ENCODE measurements at regions not wholly inside any gene's neighbourhood (a gene's known extent, or its start where the extent isn't known, plus 50 kb on each side); places are given as distances from the start of the nearest gene placed in this dataset.

DNA sequence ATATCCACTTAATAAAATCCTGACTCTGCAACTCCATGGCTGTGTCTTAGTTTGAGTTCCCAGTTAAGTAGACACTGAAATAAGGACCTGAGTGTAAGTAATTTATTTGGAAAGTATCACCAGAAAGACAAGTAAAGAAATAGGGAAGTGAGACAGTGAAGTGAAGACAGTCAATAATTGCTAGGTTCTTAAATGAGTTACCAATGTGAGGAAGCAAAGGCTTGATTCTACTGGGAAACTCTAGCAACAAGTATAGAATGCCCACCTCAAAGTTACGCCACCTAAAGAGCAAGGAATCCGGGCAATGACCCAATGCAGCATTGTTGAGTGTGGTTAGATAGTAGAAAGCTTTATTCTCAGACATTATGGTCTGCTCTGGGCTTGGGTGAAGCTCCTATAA is 383.9 kb downstream of the TLR4 start:
- no peak for DNase-seq

DNA sequence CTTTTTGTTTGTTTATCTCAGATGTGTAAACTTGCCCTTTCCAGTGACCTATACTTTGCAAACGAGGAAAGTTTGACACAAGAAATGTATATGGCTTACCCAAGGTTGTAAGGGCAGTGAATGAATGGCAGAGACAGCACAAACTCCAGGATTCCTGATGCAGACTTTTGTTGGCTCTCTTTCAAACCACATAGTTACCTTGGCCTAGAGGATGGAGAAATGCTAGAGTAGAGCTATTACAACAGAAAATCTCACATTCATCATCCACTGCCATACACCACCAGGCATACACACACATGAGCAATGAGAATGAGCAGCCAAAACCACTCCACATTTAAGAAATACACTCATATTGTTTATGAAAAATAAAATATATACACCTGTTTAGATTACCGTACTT is 387.0 kb downstream of the TLR4 start:
- DNase-seq, result no peak

DNA sequence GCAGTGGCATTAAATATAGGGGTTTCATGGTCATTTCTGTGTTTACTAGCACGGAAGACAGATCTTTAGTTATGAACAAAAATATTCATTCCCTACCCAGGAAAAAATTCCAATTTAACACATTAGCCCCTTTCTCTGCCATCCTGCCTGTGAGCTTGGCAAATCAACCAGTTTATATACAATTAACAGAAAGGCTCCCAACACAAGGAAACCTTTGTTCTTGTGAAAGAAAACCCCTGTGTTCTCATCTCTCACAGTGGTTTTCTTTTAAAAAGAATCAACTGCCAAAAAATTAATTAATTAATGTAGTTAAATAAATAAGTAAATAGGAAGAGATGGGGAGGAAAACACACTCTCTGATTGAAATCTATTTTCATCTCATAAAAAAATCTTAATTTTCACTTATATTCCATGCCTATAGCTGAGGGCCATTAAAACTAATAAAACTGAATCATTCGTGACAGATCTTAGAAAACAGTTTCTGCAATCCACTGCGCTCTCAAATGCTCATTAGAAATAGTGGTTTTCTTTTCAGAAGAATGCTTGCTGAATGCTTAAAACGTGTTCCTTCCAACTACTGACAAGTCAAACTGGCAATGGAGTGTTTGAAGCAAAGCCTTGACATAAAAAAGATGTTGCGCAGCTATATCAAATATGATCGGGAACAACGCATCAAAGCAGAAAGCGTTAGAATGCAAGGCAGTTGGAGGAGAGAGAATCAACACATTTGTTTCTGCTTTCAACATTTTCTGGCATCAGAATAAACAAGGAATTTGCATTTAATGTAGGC is 387.7 kb downstream of the TLR4 start:
- DNase-seq, result no peak

DNA sequence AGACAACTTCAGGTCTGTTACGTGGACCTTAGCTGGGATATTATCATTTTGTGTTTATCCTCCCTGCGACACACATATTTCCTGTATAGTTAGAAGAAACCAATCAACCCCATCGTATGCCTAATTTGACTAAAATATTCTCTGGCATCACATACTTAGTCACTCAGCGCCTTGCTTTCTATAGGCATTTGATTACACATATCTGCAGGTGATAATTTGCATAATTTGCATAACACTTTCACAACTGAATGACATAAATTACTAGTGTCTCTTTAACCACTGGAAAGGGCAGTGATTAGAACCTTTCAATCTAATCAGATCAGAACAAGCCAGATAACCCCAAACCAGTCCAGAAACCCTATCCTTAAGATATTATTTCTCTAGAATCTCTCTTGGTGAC is 390.2 kb downstream of the TLR4 start:
- no peak for DNase-seq

DNA sequence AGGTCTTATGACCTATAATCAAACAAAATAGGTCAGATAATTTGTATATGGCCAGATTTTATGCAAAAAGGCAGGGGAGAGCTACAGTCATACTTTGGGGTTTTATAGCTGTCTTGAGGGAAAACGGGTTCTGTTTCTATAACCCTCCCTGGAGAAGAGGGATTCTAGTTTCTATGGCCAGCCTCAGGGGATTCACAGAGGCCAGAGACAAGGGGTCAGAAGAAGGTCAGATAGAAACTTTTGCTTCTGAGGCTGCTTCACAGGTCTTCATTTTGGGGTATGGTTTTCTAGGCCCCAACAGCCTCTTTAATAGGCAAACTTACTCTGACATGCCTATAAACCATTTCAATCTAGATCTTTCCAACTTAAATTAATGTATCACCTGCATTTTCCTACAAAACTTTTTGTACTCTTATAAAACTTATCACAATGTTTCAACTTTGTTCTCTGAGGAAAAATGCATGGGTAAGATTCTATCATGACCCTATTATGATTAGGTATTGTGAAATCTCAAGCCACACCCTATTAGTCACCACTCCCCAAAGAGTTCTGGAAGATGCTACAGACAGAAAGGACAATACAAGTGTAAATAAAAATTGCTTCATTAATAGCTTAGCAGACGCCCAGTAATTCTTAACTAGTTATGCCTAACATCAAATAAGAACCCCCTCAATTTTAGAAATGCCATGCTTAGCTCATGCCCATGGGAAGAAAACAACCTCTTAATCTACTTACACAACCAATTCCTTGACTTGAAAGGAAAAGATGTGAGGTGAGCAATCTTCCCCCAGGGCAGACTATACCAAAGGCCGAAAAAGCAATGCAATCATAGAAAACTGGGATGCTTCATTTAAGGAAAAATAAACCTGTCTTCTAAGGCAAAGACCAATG is 396.6 kb downstream of the TLR4 start:
- DNase-seq, result no peak

DNA sequence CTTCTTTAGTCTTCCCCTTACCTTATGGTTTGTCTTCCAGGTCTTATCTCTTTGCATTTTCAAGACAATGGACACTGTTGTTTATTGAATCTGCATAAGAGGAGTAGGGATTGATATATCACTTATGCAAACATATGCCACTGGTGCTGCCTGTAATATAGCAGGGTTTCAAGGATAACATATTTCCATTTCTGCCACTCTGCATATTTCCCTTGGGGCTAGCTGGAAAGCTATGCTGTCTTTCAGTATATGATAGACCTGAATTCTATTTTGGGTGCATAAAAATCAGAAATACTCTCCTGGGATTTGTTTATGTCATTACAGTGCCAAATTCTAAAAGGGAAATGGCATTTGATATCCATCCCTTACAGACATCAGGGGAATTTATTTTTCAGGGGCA is 400.2 kb downstream of the TLR4 start:
- DNase-seq, result no peak

DNA sequence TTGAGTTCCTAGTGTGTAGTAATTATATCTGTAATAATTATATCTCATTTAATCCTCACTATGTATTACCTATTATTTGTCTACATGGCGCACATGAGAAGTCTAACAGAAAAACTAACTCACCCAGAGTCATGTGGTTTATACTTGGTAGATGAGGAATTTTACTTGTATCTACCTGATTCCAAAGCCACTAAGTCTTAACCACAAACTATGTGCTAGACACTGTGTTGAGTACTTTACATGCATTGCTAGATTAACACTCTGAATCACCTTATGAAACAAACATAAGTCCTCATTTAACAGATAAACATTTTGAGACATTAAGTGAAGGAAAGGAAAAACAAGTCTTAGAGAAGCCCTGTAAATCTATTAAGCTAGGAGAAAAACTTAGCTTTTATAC is 404.8 kb downstream of the TLR4 start:
- no peak for DNase-seq

DNA sequence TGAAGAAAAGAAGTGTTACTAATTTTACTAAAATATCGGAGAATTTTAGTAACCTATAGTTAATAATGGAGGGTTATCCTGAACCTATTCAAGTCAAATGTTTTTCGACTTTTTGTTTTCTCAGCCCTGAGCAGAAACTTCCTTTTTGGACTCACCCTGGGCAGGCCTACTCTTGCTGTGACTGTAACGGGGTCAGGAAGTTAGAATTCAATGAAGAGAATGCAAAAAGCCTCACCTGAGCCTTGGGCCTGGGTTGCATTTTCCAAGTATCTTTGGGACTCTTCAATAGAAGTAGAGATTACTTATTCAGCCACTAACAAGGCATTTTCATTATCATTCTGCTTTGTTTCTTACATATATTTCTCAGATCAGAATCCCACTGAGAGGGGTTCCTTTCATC is 405.3 kb downstream of the TLR4 start:
- no peak for DNase-seq

DNA sequence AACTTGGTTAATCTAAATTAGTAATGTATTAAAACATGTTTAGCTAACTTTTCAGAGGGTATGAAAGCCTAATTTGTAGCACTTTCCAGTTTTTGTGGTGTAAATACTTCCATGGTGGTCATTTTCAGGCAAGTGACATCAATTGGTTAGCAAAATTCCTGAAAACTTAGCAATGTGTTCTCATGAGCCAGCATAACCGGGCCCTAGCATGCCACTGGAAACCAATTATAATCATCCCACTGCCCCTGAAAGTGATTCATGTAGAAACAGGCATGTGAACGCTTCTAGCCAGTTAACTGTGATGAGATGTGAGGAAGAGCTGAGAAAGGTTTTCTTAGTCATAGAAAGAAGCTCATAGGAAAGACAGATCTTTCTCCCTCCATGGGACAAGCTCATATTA is 417.2 kb downstream of the TLR4 start:
- no peak for DNase-seq

DNA sequence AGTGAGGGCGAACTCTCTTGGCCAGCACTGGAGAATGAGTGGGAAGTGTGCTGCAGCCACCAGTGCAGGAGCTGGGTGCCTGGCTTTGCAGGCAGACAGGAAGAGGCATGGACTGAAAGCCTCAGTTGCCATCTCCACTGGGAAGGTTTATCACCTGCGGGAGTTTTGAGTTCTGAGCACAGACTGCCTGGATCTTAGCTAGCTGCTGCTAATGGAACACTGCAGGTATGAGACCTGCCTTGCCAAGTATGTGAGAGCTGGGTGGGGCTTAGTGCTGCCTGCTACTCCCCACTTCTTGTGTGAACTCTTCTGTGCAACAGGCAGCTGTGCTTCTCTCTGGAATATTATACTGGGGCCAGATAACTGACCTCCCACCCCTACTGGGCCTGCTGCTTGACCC is 424.1 kb downstream of the TLR4 start:
- no peak for DNase-seq

DNA sequence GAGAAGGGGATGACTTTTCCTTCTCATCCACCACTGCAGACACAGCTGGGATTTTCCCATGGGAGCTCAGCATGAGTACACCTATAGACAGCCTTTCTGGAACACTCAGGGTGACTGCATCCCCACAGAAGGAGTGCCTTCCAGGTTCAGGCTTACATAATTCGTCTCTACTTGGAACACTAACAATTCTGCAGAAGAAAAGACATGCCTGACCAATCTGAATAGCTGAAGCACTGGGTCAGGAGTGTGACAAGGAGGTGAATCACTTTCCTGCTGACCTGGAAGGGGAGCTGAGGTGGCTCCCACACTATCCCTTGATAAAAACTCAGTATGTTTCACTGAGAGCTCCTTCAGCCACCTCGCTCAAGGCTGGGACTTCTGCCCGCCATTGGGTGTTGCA is 425.3 kb downstream of the TLR4 start:
- no peak for DNase-seq

DNA sequence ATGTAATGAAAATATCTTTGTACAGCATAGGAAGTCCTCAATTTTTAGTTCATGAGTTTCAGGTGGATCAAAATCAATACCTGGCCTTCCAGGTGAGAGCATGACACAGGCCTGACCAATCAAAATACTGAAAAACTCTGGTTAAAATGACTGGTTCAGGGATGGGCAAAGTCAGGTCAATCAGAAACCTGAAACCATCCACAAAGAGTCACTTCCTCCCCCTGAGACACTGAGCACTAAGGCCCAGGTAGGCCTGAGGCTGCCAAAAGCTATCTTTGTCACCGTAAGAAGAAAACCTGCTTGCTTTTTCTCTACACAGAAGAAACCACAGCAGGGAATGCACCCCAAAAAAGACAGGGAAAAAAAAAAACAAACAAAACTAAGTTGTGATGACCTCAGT is 444.8 kb downstream of the TLR4 start:
- no peak for DNase-seq

DNA sequence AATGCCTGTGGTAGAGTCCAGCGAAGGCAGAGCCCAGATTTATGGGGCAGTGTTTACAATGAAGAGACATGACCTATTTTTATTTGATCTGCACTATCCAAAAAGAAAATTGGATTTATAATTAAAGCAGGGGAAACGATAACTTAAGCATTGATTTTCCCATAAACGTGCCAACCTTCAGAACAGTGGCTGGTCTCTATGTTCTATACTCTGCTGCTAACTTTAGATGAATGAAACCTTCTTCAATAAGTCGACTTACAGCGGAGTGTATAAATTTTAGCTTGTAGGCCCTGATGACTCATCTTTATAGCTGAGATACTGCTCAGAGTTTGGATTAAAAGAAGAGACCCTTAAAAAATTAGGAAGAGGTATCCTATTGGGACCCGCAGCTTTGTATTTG is 452.6 kb downstream of the TLR4 start:
- no peak for DNase-seq

DNA sequence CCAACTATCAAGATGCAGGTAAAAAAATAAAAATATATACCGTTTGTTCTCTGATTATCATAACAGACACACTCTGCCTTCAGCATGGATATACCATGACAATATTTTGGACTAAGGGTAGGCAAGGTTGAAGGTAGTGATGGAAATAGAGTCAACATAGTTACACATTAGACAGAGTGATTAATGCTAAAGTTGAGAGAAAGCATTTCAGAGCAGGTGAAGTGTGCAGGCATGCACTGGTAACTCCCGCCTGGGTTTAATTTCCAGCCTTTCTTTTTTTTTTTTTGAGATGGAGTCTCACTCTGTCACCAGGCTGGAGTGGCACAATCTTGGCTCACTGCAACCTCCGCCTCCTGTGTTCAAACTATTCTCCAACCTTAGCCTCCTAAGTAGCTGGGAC is 458.5 kb downstream of the TLR4 start:
- no peak for DNase-seq

DNA sequence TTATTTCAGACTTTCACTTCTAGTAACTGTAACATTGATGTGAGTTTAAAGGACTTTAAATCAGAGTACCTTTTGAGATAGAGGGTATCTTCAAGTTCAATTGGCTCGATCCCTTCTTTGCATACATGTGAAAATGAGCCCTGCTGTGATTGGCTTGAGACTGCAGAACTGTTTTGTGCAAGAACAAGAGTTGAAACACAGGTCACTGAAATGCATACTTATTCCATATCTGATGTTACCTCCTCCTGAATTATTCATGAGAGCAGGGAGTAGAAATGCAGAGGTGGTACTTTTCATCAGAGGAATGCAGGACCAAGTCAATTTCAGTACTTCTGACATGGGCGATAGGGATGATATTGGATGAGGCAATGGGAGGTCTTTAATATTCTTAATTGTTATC is 459.5 kb downstream of the TLR4 start:
- no peak for DNase-seq

DNA sequence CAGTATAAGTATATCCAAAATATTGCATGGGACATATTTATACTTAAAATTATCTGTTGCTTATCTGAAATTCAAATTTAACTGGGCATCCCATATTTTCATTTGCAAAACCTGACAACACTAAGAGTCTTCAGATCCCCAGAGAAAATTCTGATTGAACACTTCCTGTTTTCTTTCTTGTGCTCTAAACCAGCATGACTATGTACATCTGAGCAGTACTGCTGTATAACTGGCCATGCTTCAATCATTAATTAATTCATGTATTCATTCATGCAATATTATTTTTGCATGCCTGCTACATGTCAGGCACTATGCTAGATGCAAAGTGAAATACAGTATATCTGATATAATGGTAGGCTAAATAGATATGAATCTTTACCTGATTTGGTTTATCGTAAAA is 461.2 kb downstream of the TLR4 start:
- DNase-seq, result no peak

DNA sequence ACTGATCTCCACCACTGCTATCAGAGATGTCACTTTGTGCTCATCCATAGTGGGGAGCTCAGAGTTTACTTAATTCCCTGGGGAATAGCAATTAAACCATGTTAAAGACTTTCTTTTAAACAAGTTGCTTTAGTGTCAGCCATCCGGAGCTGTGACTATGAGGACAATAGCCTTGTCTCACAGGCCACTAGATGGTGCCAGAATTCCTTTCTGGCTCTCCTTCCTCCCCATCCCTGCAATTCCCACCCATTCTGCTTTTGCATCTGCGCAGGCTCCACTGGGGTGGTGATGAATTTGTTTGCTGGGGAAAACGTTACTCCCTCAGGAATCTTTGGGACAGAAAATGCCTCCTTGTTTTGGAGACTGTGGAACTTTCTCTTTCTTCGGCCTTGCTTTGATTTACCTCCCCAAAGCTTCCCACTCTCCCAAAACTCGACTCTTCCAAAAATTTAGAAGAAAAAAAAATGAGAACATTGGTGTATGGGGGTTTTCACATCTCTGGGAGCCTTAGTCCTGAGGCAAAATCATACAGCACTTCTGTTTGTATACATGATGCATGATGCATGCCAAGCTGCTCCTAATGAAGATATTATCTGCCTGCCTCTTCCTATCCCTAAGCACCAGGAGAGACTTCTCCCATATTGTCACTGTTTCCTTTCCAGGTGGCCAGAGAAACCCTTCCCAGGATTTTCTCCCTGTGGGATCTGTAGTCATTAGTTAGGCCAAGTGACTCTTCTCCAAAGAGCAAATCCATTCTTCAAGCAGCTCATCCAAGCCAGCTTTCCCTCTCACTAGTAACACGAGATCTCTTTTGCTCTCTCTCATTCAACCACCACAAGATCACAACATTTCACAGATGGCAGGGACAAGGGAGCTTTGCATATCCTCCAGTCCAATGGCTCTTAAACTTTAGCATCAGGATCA is 466.1 kb downstream of the TLR4 start:
- no peak for DNase-seq

DNA sequence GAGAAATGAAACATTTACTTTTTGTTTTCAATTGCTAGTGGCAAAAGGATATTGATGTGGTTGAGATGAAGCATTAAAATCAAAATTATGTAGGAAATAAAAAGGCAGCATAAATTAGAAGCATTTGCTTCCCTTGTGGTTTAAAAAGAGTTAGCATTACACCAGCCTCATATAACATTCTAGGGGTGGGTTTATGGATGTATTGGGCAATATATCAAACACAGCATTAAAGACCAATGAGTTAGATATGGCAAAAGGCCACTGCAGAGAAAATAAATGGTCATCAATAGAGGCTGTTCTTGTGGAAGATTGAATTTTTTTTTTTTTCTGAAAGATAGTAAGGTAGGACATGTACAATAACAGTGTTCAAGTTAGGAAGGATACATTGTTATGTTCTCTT is 473.0 kb downstream of the TLR4 start:
- no peak for DNase-seq

DNA sequence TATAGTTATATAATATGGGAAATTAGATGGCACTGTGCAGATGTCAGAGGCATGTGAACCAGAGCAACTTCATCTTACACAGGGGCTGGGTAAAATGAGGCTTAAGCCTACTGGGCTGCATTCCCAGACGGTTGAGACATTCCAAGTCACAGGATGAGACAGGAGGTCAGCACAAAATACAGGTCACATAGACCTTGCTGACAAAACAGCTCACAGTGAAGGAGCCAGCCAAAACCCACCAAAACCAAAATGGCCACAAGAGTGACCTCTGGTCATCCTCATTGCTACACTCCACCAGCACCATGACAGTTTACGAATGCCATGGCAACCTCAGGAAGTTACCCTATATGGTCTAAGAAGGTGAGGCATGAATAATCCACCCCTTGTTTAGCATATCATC is 479.4 kb downstream of the TLR4 start:
- no peak for DNase-seq

DNA sequence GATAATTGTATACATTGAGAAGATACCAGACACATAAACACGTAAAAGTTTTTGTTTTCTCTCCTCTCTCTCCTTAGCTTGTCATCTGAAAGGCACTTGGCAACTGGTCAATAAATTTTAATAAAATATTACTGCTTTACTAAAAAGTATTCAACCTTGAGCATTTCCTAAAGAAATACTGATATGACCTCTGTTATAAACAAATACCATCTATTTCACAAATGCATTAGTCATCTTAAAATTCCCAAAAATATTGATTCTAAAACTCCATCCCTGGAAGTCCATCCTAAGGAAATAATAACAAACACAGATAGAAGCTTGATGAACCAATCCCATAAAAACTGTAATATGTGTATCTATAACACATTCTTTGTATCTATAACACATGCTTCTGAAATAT is 483.2 kb downstream of the TLR4 start:
- no peak for DNase-seq

DNA sequence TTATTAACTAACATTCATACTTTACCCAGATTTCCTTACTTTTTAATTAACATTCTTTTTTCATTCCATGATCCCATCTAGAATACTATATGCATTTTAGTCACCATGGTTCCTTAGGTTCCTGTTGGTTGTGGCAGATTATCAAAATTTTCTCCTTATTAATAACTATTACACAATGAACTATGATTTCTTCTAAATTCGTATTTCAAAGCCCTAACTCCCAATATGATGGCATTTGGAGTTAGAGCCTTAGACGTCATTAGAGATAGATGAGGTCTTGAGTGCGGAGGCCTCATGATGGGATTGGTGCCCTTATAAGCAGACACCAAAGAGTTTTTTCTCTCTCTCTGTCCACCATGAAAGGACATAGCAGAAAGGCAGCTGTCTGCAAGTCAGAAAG is 485.4 kb downstream of the TLR4 start:
- DNase-seq, result no peak

DNA sequence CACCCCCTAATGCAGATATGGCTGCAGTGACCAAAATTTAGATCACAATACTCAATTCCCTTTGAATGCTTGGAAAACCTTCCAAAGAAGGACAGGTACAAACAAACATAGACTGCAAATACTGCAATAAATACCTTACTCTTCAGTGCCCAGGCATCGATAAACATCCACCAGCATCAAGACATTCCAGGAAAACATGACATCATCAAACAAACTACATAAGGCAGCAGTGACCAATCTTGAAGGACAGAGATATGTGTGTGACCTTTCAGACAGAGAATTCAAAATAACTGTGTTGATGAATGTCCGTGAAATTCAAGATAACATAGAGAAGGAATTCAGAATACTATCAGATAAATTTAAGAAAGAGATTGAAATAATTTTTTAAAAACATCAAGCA is 488.6 kb downstream of the TLR4 start:
- no peak for DNase-seq

DNA sequence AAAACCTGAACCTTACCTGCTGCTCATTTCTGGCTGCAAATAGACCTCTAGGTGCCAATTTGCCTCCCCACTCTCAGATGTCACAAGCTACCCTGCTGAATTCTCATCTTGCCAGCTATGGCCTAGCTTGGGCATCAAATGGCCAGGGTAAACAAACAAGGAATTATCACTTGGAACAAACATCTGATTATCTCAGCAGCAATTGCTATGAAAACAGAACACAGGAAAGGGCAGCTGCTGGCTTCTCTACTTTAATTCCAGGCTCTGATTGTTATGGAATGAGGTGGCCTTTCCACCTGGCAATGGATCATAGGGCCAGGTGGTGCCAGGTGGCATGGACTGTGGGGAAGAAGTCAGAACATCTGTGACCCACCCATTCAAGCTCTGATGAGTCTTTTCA is 505.1 kb downstream of the TLR4 start:
- DNase-seq, result no peak
